Astrocyte of the spinal cord (primary cell): ENCODE measurements at regions not wholly inside any gene's neighbourhood (a gene's known extent, or its start where the extent isn't known, plus 50 kb on each side); places are given as distances from the start of the nearest gene placed in this dataset.
"Not testable (repeated sequence)": the region's sequence is repeated elsewhere in the genome, so short reads cannot be mapped to it uniquely, and the experiment has no call there.

Experiments used
- DNase-seq: peaks from one replicate; pipeline ENCODE4 v3.0.0; 2011; ENCODE audit warnings: low read depth, low spot score
- H3K4me3 ChIP-seq: 2 replicates; pipeline ENCODE4 v1.5.1; 2011; ENCODE audit warnings: low read depth, mild to moderate bottlenecking, low read length, moderate library complexity
- in situ Hi-C: cut with HindIII; loops from 2 replicates; pipeline ENCODE4 v1.10.0; 2017; ENCODE audit warnings: low sequenced_read_pairs

DNA sequence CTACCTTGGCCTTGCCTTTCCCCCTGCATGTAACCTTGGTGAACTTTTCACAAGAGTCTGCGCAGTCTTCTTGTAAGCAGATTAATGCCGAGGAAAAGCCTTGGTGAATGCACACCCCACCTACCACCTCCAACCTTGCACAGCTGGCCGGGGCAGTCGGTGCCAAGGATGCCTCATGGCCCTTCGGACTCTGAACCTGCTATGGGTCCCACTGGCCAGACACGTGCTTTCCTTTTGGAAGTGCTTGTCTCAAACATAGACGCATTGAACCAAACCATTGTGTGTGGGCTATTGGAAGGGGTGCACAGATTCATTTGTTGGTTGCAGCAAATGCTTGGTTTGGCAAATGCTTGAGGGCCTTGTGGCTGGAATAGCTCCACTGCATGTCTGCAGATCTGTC lies 109.0 kb upstream of the PLGLB2 start:
- in situ Hi-C loops, H3K4me3 ChIP-seq, DNase-seq: not testable (repeated sequence)

DNA sequence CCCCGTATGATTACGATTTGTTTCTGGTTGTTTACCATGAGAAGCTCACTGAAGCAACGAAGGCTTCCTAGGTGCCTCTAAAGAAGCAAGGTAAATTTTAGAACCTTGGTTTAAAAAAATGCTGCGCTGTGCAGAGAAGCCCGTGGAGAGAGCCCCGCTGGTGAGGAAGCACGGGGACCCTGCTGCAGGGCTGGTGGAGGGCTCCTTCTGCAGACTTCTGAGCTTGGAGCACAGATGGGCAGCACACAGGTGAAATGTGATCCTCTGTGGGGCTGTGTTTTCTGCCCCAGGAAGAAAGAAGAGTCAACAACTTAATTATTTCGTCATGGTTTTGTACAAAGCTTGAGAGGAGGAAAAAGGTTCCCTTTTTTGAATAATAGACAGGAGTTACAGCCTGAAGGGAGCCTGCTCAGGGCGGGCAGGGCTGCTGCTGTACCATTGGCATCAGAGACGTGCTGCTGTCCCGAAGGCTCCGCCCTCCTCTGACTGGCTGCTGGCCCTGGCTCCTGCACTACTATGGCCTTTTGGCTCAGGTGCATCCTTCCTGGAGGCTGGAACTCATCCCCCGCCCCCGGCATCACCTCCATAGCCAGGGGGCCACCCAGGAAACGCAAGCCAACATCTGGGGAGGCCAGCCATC lies 108.0 kb upstream of the PLGLB2 start:
- DNase-seq, in situ Hi-C loops, H3K4me3 ChIP-seq: not testable (repeated sequence)

GRCh38 chr2:87640961-87641563 lies 106.8 kb upstream of the PLGLB2 start:
- in situ Hi-C loops, H3K4me3 ChIP-seq, DNase-seq: not testable (repeated sequence)

DNA sequence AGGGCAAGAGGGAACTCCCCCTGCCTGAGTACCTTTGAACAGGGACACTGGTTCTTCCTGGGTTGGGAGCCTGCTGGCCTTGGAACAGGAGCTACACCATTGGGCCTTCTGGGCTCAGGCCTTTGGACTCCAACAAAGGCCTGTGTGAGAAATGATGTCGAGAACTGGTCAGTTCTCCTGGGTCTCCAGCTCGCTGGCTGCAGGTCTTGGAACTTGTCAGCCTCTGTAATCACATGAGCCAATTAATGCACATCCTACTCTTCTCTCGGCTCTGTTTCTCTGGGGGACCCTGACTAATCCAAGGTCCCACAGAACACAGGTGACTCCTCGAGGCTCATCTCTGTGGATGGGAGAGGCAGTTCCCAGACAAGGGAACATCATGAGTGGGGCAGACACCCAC lies 104.7 kb upstream of the PLGLB2 start:
- DNase-seq, in situ Hi-C loops, H3K4me3 ChIP-seq: not testable (repeated sequence)

- H3K4me3 ChIP-seq, DNase-seq, in situ Hi-C loops: not testable (repeated sequence)
These were observed 100.0 kb upstream of the PLGLB2 start for GRCh38 chr2:87647737-87648498.

DNA sequence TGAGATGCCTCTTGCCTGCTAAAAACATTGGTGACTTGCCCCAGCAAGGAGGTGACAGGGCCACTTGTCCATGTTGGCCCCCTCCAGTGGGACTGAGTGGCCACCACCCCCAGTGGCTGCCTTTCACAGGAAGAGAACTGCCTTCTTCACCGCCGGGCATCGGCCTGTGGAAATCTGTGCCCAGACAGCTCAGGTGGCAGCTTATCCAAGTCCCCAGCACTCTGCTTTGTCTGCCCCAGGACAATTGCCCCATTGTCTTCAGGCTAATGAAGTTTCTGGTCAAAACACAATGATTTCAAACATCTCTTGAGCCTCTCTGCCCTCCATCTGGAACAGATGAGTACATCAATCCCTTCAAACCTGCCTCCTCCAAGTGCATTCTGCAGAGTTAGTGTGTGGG lies 99.1 kb upstream of the PLGLB2 start:
- H3K4me3 ChIP-seq, DNase-seq, in situ Hi-C loops: not testable (repeated sequence)

DNA sequence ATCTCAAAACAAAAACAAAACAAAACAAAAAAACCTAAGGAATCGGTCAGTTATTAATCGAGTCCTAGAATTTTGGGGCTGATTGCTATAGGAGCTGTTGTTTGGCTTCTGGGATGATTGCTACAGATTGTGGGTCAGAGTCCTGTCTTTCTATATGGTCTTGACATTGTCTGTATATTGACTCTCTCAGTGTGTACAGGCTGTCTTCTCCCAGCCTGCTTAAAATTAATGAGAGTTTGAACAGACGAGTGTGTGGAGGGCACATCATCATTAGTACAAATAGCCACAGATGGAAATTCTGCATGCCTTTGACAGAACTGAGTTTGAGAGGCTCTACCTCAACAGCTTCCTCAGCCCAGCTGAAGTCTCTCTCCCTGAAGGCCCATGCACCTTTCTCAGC lies 98.0 kb upstream of the PLGLB2 start:
- in situ Hi-C loops, H3K4me3 ChIP-seq, DNase-seq: not testable (repeated sequence)

- DNase-seq, in situ Hi-C loops, H3K4me3 ChIP-seq: not testable (repeated sequence)
These were observed 97.0 kb upstream of the PLGLB2 start for GRCh38 chr2:87650837-87651236.

- in situ Hi-C loops, DNase-seq, H3K4me3 ChIP-seq: not testable (repeated sequence)
These were observed 96.3 kb upstream of the PLGLB2 start for GRCh38 chr2:87651589-87651988.

DNA sequence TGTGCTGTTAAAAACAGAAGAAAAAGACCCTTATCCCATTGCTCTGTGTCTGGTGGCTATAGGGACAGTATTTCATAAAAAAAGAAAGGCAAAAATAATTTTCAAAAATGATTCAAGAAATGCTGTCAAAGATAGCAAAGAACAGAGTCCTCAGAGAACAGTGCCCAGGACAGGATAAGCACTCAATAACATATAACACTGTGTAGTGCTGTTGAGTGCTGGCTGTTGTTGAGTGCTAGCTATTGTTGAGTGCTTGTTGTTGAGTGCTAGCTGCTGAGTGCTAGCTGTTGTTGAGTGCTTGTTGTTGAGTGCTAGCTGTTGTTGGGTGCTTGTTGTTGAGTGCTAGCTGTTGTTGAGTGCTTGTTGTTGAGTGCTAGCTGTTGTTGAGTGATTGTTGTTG lies 94.5 kb upstream of the PLGLB2 start:
- in situ Hi-C loops, result not testable (repeated sequence)

DNA sequence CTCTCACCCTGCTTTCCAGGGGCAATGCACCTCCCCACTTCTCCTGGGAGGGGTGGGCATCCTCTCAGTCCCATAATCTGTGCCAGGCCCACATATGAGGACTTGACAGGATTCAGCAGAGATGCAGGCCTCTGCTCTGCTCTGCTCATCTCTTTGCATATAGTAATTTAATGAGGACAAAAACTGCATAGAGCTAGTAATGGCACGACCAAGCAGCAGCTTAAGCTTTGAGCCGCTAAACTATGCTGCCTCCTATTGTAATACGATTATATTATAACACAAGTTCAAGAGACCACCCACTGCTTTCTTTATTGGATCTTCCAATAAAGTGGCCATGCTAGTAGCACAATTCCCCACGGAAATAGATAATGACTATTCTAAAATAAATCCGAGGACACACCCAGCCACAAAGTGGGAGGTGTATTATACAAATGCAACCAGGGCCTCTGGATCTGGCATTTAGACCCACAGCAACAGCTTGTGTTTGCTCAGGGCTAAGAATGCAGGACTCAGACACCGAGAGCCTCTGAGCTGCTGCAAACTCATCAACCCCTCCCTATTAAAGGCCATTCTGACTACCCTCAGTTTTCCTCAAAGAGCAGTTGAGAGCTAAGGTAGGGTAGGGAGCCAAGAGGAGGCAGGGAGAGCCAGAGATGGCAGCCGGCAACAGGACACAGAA lies 93.6 kb upstream of the PLGLB2 start:
- in situ Hi-C loops, DNase-seq, H3K4me3 ChIP-seq: not testable (repeated sequence)

More for the DNA sequence above, 94.5 kb upstream of the PLGLB2 start:
- not testable (repeated sequence) for H3K4me3 ChIP-seq, DNase-seq

GRCh38 chr2:87657915-87658314 lies 90.0 kb upstream of the PLGLB2 start:
- DNase-seq, H3K4me3 ChIP-seq, in situ Hi-C loops: not testable (repeated sequence)

GRCh38 chr2:87658357-87658756 lies 89.5 kb upstream of the PLGLB2 start:
- H3K4me3 ChIP-seq, DNase-seq, in situ Hi-C loops: not testable (repeated sequence)

- DNase-seq, in situ Hi-C loops, H3K4me3 ChIP-seq: not testable (repeated sequence)
These were observed 88.9 kb upstream of the PLGLB2 start for GRCh38 chr2:87658976-87659375.

DNA sequence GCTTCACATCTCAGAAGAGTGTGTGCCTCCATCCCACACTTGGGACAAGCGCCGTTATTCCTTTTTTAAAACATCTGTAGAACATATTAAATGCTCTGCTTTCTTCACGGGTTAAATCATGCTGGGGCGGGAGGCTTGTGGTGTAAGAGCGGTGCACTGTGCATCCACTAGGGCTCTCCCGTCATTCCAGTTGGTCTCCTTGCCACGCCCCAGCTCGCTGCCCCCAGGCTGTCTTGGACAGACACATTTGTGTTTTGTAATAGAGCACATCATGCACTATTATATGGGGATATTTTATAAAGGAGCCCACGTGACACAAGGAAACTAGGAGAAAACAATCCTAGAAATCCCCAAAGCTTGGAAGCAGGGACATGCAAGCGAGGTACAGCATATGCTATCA lies 87.7 kb upstream of the PLGLB2 start:
- DNase-seq, in situ Hi-C loops, H3K4me3 ChIP-seq: not testable (repeated sequence)

GRCh38 chr2:87662316-87663290 lies 85.3 kb upstream of the PLGLB2 start:
- DNase-seq, H3K4me3 ChIP-seq, in situ Hi-C loops: not testable (repeated sequence)
